ENCODE measurements at regions not wholly inside any gene's neighbourhood (a gene's known extent, or its start where the extent isn't known, plus 50 kb on each side); places are given as distances from the start of the nearest gene placed in this dataset.
"Not testable (repeated sequence)": the region's sequence is repeated elsewhere in the genome, so short reads cannot be mapped to it uniquely, and the experiment has no call there.

GRCh38 chr14:37819155-37820015 is 224.0 kb downstream of the TTC6 start:
- no peak for TF ChIP-seq CTCF (conservative IDR thresholded peaks at IDR 0.05)
- Mint-ChIP-seq H3K4me1 (ENCODE audit: unreplicated experiment) (peaks cover 6% of the 10 kb centered on the region), H3K4me3 (no peak overlapping the region), H3K9me3 (no peaks in the 10 kb centered on the region), H3K36me3 (no peaks in the 10 kb centered on the region), H3K27ac (peak overlapping the region; percentile 51), H3K27me3 (no peaks in the 10 kb centered on the region)
- no peak for DNase-seq (ENCODE audit: extremely low spot score, unreplicated experiment)

DNA sequence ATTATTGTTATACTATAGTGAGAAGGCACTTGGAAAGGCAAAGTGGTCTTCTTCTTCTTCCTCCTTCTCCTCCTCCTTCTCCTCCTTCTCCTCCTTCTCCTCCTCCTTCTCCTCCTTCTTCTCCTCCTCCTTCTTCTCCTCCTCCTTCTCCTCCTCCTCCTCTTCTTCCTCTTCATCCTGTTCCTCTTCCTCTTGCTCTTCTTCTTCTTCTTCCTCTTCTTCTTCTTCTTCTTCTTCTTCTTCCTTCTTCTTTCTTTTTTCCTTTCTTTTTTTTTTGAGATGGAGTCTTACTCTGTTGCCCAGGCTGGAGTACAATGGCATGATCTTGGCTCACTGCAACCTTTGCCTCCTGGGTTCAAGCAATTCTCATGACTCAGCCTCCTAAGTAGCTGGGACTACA is 225.4 kb downstream of the TTC6 start:
- H3K4me3 Mint-ChIP-seq; H3K27me3 Mint-ChIP-seq; H3K9me3 Mint-ChIP-seq; H3K36me3 Mint-ChIP-seq; H3K4me1 Mint-ChIP-seq (ENCODE audit: unreplicated experiment); H3K27ac Mint-ChIP-seq; DNase-seq (ENCODE audit: extremely low spot score, unreplicated experiment): not testable (repeated sequence)

DNA sequence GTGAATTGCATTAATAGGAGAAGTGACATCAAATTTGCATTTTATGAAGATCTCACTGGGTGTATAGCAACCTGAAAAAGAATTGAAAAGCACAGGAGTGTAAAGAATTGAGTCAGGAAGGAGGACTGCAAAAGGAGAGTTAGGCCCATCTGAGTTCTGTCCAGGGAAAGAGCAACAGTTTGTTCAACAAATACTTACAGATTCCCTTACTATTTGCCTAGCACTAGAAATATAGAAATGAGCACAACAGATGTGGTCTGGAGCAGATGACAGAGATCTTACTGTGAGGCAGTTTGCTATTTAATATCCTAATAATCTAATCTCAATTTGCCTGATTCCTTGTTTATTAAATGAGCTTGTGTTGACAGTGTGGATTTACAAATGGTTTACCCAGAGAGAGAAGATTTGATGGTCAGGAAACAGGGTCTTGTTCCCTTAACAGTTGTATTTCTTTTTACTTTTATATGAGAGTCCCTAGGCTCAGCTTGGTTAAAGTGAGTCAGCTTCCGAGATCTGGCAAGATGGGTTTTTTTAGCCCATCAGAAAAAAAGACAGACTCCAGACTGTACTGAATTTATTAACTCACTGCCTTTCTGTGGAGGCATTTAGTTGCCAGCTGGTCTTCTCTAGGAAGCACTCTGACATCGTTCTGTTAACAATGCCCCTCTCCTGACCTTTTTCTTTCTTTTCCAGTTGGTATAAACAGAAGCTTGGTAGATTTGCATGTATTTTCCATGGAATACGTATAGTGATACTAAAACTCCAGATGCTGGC is 229.7 kb downstream of the TTC6 start:
- no peak for DNase-seq (ENCODE audit: extremely low spot score, unreplicated experiment)
- TF ChIP-seq CTCF (conservative IDR thresholded peaks at IDR 0.05) = no peak
- no peaks in the 10 kb centered on the region for H3K36me3 Mint-ChIP-seq
- H3K4me3 Mint-ChIP-seq = no peak overlapping the region
- no peaks in the 10 kb centered on the region for H3K27me3 Mint-ChIP-seq
- no peaks in the 10 kb centered on the region for H3K4me1 Mint-ChIP-seq (ENCODE audit: unreplicated experiment)
- no peak overlapping the region for H3K27ac Mint-ChIP-seq
- H3K9me3 Mint-ChIP-seq = no peaks in the 10 kb centered on the region

DNA sequence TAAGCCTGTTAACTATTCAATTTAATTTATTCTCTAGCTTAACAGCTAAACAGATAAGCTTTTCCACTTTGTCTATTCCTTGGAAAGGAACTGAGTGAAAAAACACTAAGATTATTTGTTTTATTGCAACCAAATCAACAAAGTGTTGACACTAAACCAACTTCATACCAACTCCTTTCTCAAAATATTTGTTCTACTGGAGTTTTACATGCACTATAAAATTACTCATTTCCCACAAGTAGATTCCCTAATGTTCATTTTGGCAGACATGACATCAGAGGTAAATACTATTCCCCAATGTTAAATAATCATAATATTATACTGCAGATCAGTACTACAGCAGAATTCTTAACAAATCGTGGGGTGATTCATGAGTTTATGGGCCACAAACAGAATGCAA is 231.4 kb downstream of the TTC6 start:
- Mint-ChIP-seq H3K9me3 (peaks cover 10% of the 10 kb centered on the region), H3K4me1 (ENCODE audit: unreplicated experiment) (no peaks in the 10 kb centered on the region), H3K27me3 (no peaks in the 10 kb centered on the region), H3K27ac (no peak overlapping the region), H3K36me3 (peaks cover 5% of the 10 kb centered on the region), H3K4me3 (no peak overlapping the region)
- no peak for TF ChIP-seq CTCF (conservative IDR thresholded peaks at IDR 0.05)
- no peak for DNase-seq (ENCODE audit: extremely low spot score, unreplicated experiment)

DNA sequence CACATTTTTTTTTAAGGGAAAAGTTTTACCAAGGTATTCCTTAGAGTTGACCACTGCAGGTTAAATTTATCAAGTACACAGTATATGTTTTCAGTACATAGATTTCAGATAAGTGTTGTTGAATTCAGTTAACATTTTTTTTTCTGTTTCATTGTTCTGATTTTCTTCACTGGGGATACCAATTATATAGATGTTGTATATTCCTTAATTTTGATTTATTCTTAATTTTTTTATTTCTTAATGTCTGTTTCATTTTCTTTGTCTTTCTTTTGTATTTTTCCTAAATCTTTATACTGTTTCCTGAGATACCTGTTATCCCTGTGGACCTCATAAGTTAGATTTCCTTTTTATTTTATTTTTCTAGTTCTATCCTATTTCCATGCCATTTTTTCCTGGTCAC is 234.8 kb downstream of the TTC6 start:
- H3K27me3 Mint-ChIP-seq = no peaks in the 10 kb centered on the region
- H3K36me3 Mint-ChIP-seq = peaks cover 5% of the 10 kb centered on the region
- no peaks in the 10 kb centered on the region for H3K4me1 Mint-ChIP-seq (ENCODE audit: unreplicated experiment)
- TF ChIP-seq CTCF (conservative IDR thresholded peaks at IDR 0.05) = no peak
- DNase-seq (ENCODE audit: extremely low spot score, unreplicated experiment) = no peak
- no peak overlapping the region for H3K27ac Mint-ChIP-seq
- no peak overlapping the region for H3K4me3 Mint-ChIP-seq
- H3K9me3 Mint-ChIP-seq = peaks cover 10% of the 10 kb centered on the region

GRCh38 chr14:37834275-37834674 is 238.8 kb downstream of the TTC6 start:
- no peaks in the 10 kb centered on the region for H3K27me3 Mint-ChIP-seq
- H3K9me3 Mint-ChIP-seq = peaks cover 10% of the 10 kb centered on the region
- no peak overlapping the region for H3K4me3 Mint-ChIP-seq
- TF ChIP-seq CTCF (conservative IDR thresholded peaks at IDR 0.05) = no peak
- no peak overlapping the region for H3K27ac Mint-ChIP-seq
- DNase-seq (ENCODE audit: extremely low spot score, unreplicated experiment) = no peak
- peaks cover 5% of the 10 kb centered on the region for H3K36me3 Mint-ChIP-seq
- H3K4me1 Mint-ChIP-seq (ENCODE audit: unreplicated experiment) = no peaks in the 10 kb centered on the region

- H3K27ac Mint-ChIP-seq; H3K36me3 Mint-ChIP-seq; H3K4me1 Mint-ChIP-seq (ENCODE audit: unreplicated experiment); H3K9me3 Mint-ChIP-seq; H3K4me3 Mint-ChIP-seq; H3K27me3 Mint-ChIP-seq; DNase-seq (ENCODE audit: extremely low spot score, unreplicated experiment): not testable (repeated sequence)
Observed at GRCh38 chr14:37838778-37839177, 243.3 kb downstream of the TTC6 start.

- H3K36me3 Mint-ChIP-seq; DNase-seq (ENCODE audit: extremely low spot score, unreplicated experiment); H3K4me3 Mint-ChIP-seq; H3K27ac Mint-ChIP-seq; H3K4me1 Mint-ChIP-seq (ENCODE audit: unreplicated experiment); H3K27me3 Mint-ChIP-seq; H3K9me3 Mint-ChIP-seq: not testable (repeated sequence)
Observed at GRCh38 chr14:37841039-37841438, 245.6 kb downstream of the TTC6 start.

Data from type B pancreatic cell (in vitro differentiated cells).